C4-2B (cell line): ENCODE measurements at regions not wholly inside any gene's neighbourhood (a gene's known extent, or its start where the extent isn't known, plus 50 kb on each side); places are given as distances from the start of the nearest gene placed in this dataset.

ENCODE experiments used
- H3K27ac ChIP-seq: fragments of 450-650 bp; 2 replicates; pipeline ENCODE4 v1.5.1; 2017
- CTCF ChIP-seq: fragments of 450-650 bp; conservative IDR thresholded peaks from 2 replicates; pipeline ENCODE4 v1.5.1; 2017; ENCODE audit warnings: mild to moderate bottlenecking
- ZFX ChIP-seq: fragments of 450-650 bp; IDR thresholded peaks from 2 replicates; pipeline ENCODE4 v1.6.1; 2017

GRCh38 chr20:11204926-11205768 is 531.3 kb upstream of the JAG1 start:
- no peak overlapping the region for H3K27ac ChIP-seq
- TF ChIP-seq CTCF (peak; percentile 86), ZFX (no peak)

- no peak overlapping the region for H3K27ac ChIP-seq
- no peak for TF ChIP-seq ZFX
- no peak for TF ChIP-seq CTCF
Observed at GRCh38 chr20:11205769-11206362, 532.1 kb upstream of the JAG1 start.

GRCh38 chr20:11207749-11208502 is 534.1 kb upstream of the JAG1 start:
- no peak overlapping the region for H3K27ac ChIP-seq
- TF ChIP-seq CTCF, result no peak
- no peak for TF ChIP-seq ZFX

- TF ChIP-seq CTCF, result no peak
- TF ChIP-seq ZFX, result no peak
- H3K27ac ChIP-seq, result no peak overlapping the region
Observed at GRCh38 chr20:11210611-11211010, 536.8 kb upstream of the JAG1 start.

GRCh38 chr20:11212272-11212671 is 538.5 kb upstream of the JAG1 start:
- TF ChIP-seq CTCF (no peak), ZFX (no peak)
- H3K27ac ChIP-seq, result no peak overlapping the region

- no peak overlapping the region for H3K27ac ChIP-seq
- TF ChIP-seq ZFX (no peak), CTCF (no peak)
Observed at GRCh38 chr20:11212902-11213301, 539.1 kb upstream of the JAG1 start.

- no peak for TF ChIP-seq ZFX
- TF ChIP-seq CTCF, result no peak
- no peak overlapping the region for H3K27ac ChIP-seq
Observed at GRCh38 chr20:11214256-11214840, 540.5 kb upstream of the JAG1 start.
